ENCODE measurements at regions not wholly inside any gene's neighbourhood (a gene's known extent, or its start where the extent isn't known, plus 50 kb on each side); places are given as distances from the start of the nearest gene placed in this dataset.

GRCh38 chr3:76206346-76206745 lies 421.0 kb upstream of the ZNF717 start:
- TF ChIP-seq CHD2 (IDR thresholded peaks at IDR 0.05; ENCODE audit: low read length, partially characterized antibody) (no peak), MEF2A (IDR thresholded peaks at IDR 0.05; ENCODE audit: borderline replicate concordance, low read depth) (no peak), EP300 (IDR thresholded peaks at IDR 0.05; ENCODE audit: borderline replicate concordance in 1 of 2, low read depth in 1 of 2, low read length in 1 of 2) (no peak), MAX (IDR thresholded peaks at IDR 0.05; ENCODE audit: low read depth) (no peak), CTCF (IDR thresholded peaks at IDR 0.05) (no peak), YY1 (IDR thresholded peaks at IDR 0.05; ENCODE audit: low read depth) (no peak), RAD21 (IDR thresholded peaks at IDR 0.05; ENCODE audit: low read length) (no peak), FOXJ3 (CRISPR knock-in tag; IDR thresholded peaks at IDR 0.05) (no peak), TAF1 (IDR thresholded peaks at IDR 0.05; ENCODE audit: borderline replicate concordance, low read depth, low read length) (no peak), USF2 (IDR thresholded peaks at IDR 0.05; ENCODE audit: borderline replicate concordance, low read depth, low read length) (no peak), PBX3 (IDR thresholded peaks at IDR 0.05) (no peak), MXI1 (IDR thresholded peaks at IDR 0.05; ENCODE audit: low read depth, low read length) (no peak), POLR2AphosphoS5 (IDR thresholded peaks at IDR 0.05; ENCODE audit: low read depth, low read length) (no peak)
